Astrocyte of the cerebellum (primary cell): ENCODE measurements at regions not wholly inside any gene's neighbourhood (a gene's known extent, or its start where the extent isn't known, plus 50 kb on each side); places are given as distances from the start of the nearest gene placed in this dataset.
"Not testable (repeated sequence)": the region's sequence is repeated elsewhere in the genome, so short reads cannot be mapped to it uniquely, and the experiment has no call there.

Experiments used
- DNase-seq: peaks from one replicate; pipeline ENCODE4 v3.0.0-alpha.2; 2011; ENCODE audit warnings: low read depth
- H3K4me3 ChIP-seq: 2 replicates; pipeline ENCODE4 v1.5.1; 2011; ENCODE audit warnings: mild to moderate bottlenecking, low read depth, low read length, moderate library complexity
- in situ Hi-C: cut with HindIII; loops from 2 replicates; pipeline ENCODE4 v1.10.0; 2017; ENCODE audit warnings: low sequenced_read_pairs
- TF ChIP-seq, protein P1 (sequence below): IDR thresholded peaks from 2 replicates; pipeline ENCODE4 v1.5.1; 2012; ENCODE audit warnings: low read length, low read depth, moderate library complexity, mild to moderate bottlenecking; ENCODE audit errors: missing control alignments

DNA sequence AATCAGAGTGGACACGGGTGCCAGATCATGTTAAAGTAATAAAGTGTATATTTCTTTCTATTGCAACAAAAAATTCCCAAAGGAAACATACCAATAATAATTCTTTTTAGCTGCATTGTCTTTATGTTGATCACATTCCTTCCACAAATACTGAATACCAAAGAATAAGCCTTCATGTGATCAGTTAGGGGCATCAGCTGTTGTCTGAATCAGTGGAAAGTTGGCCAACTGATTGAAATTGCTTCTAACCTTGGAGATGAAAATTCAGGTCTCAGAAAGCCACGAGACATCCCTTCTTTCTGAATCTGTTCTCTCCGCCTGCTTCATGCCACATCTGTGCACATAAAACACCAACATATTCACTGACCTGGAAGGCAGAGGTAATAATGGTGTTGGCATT lies 785.2 kb downstream of the KCNA4 start:
- TF ChIP-seq, protein P1, sequence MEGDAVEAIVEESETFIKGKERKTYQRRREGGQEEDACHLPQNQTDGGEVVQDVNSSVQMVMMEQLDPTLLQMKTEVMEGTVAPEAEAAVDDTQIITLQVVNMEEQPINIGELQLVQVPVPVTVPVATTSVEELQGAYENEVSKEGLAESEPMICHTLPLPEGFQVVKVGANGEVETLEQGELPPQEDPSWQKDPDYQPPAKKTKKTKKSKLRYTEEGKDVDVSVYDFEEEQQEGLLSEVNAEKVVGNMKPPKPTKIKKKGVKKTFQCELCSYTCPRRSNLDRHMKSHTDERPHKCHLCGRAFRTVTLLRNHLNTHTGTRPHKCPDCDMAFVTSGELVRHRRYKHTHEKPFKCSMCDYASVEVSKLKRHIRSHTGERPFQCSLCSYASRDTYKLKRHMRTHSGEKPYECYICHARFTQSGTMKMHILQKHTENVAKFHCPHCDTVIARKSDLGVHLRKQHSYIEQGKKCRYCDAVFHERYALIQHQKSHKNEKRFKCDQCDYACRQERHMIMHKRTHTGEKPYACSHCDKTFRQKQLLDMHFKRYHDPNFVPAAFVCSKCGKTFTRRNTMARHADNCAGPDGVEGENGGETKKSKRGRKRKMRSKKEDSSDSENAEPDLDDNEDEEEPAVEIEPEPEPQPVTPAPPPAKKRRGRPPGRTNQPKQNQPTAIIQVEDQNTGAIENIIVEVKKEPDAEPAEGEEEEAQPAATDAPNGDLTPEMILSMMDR = no peak
- no peak overlapping the region for H3K4me3 ChIP-seq
- no peak for DNase-seq
- in situ Hi-C loops = no loop called here

DNA sequence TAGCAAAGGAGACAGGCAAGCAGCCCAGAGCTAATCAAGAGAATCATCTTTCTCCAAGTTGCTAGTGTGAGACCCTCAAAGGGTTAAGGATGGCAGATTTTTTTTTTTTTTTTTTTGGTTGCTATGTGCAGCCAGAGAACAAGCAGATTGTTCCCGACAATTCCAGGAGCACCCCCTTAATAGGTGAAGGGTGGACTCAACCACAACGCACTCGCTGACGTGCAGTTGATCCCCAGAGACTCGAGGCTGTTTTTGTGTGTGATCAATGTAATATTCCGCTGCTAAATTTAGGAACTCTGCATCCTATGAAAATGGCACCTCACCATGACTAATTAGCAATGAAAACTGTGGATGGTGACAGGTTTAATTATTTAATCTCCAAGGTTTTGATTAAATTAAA lies 789.0 kb downstream of the KCNA4 start:
- no peak for DNase-seq
- TF ChIP-seq, protein P1 = no peak
- in situ Hi-C loops = no loop called here

DNA sequence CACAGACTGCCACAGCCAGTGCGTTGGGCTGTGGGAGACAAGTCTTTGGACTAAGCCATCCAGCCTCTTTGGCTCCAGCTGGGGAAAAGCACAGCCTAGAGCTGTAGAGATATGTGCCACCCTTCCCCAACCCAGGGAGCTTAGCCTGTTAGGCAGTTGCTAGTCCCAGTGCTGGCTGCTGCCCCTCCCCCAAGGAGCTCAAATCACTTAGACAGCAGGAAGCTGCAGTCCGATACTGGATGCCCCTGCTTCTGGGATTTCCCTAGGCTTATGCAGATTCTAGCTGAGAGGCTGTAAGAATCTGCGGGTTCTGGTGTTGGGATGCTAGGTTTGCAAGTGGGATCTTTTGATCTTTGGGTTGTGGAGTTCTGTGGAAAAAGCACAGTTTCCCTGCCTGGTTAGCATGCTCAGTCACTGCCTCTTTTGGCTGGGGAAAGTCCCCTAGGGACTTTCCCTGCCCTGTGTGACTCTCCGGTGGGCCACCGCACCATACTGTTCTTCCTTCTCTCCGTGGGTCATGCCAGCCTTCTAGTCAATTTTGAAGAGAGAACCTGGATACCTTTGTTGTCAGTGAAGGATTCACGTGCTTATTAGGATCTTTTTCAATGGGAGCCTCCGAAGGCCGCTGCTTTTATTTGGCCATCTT lies 792.0 kb downstream of the KCNA4 start:
- TF ChIP-seq, protein P1 = no peak
- no peak for DNase-seq
- in situ Hi-C loops = no loop called here
- no peak overlapping the region for H3K4me3 ChIP-seq

More for the DNA sequence above, 789.0 kb downstream of the KCNA4 start:
- H3K4me3 ChIP-seq = no peak overlapping the region

GRCh38 chr11:29219531-29219930 lies 797.3 kb downstream of the KCNA4 start:
- H3K4me3 ChIP-seq = not testable (repeated sequence)

DNA sequence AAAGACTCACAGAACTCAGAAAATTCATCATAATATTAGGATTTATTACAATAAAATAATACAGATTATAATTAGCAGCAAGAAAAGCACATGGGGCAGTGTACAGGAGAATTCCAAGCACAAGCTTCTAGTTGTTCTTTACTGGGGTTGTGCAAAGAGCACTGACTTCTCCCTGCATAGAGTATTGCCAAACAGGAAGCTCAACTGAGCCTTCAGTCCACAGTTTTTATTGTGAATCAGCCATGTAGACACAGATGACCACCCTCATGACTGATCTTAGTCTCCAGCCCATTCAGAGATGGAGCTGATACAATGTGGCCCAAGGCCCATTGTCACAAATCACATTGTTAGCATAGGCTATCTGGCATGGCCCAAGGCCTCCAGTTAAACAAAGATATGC lies 798.9 kb downstream of the KCNA4 start:
- in situ Hi-C loops = no loop called here
- TF ChIP-seq, protein P1 = no peak
- no peak overlapping the region for H3K4me3 ChIP-seq
- DNase-seq = no peak

More at GRCh38 chr11:29219531-29219930, 797.3 kb downstream of the KCNA4 start:
- DNase-seq, in situ Hi-C loops: not testable (repeated sequence)

DNA sequence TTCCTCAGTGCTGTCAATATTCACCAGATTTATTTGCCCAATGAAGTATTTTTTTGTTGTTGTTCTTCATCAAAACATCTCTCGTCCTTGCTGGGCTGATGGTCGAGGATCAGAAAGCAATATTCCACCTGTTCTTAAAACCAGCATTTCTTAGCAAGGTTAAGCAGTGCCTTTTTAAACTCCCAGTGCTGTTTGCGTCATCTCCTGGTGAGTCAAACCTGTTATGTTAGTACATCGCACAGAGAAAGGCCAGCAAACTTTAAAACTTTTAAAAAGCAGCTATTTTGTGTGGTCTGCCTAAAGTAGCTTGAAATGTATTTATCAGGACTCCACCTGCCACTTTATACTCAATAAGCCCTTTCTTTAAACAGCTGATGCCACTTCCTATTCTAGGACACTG lies 802.0 kb downstream of the KCNA4 start:
- DNase-seq = no peak
- in situ Hi-C loops = no loop called here
- H3K4me3 ChIP-seq = no peak overlapping the region
- TF ChIP-seq, protein P1 = no peak

DNA sequence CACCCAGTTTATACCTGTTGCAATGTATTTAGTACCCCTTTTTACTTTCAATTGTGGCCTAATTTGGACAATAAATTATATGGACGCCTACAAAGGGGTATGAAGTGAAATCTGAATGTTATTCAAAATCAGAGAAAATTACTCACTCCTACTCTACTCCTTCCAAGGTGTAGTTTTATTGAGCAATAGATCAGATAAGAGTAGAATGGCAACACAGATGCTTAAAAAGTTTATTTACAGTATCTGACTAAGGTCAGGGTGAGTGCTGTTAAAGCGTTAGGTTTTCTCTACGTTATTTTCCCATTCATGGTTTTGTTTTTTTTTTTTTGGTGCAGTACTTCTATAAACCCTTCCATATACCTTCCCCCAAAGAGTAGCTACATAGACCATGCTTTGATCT lies 805.6 kb downstream of the KCNA4 start:
- in situ Hi-C loops = no loop called here
- TF ChIP-seq, protein P1 = no peak
- H3K4me3 ChIP-seq = no peak overlapping the region
- DNase-seq = no peak
